B cell (primary cell): ENCODE measurements at regions not wholly inside any gene's neighbourhood (a gene's known extent, or its start where the extent isn't known, plus 50 kb on each side); places are given as distances from the start of the nearest gene placed in this dataset.

Experiments used
- ATAC-seq: fragments of 200-7000 bp; cut with Tn5 transposase; one replicate; pipeline ENCODE4 v1.10.0; 2021; ENCODE audit warnings: low read depth, mild to moderate bottlenecking, moderate number of reproducible peaks, moderate library complexity
- CTCF ChIA-PET: fragments of 350-600 bp; sonication (Branson Sonifier 250); formaldehyde crosslinking; loops from one replicate; lab custom pipeline; 2021; ENCODE audit warnings: antibody characterized with exemption, inconsistent platforms; lab: Charles Lee
- POLR2A ChIA-PET: fragments of 350-600 bp; sonication (Branson Sonifier 250); formaldehyde crosslinking; loops from one replicate; lab custom pipeline; 2021; ENCODE audit warnings: antibody characterized with exemption; lab: Charles Lee
- DNase-seq: peaks from one replicate; pipeline ENCODE4 v3.0.0; 2013
- H2AFZ ChIP-seq: 2 replicates; pipeline ENCODE4 v1.6.1; 2012; ENCODE audit warnings: mild to moderate bottlenecking, low read depth, low read length; ENCODE audit not compliant: insufficient read depth, poor library complexity, severe bottlenecking
- H3K27ac ChIP-seq, 2 donors: 1 replicate in 1 of 2; 2 replicates in 1 of 2; pipeline ENCODE4 v1.5.1; 2012 to 2013; ENCODE audit warnings: low read length in 2 of 2, mild to moderate bottlenecking in 2 of 2, moderate library complexity in 1 of 2
- H3K27me3 ChIP-seq, 4 experiments: fragments of 200-600 bp in 1 of 4; sonication (generic) in 1 of 4; replicated peaks in 1 of 4; 1 replicate in 2 of 4; 2 replicates in 2 of 4; pipeline versions ENCODE4 v1.6.1 to v1.7.0; 2013 to 2016; ENCODE audit warnings: low read length in 3 of 4, mild to moderate bottlenecking in 2 of 4, mixed read lengths in 1 of 4, moderate library complexity in 1 of 4; ENCODE audit not compliant: insufficient read depth in 4 of 4, control insufficient read depth in 3 of 4; ENCODE audit errors: control extremely low read depth in 1 of 4
- H3K36me3 ChIP-seq, 2 experiments: replicated peaks in 1 of 2; 1 replicate in 1 of 2; 2 replicates in 1 of 2; pipeline versions ENCODE4 v1.6.1 to v1.7.1; 2013; ENCODE audit warnings: low read length in 1 of 2; ENCODE audit not compliant: insufficient read depth in 2 of 2, control insufficient read depth in 1 of 2; ENCODE audit errors: control extremely low read depth in 1 of 2, extremely low read depth in 1 of 2
- H3K4me1 ChIP-seq, 2 donors: fragments of 200-600 bp in 1 of 2; sonication (generic) in 1 of 2; 1 replicate in 1 of 2; 2 replicates in 1 of 2; pipeline versions ENCODE4 v1.5.1 to v1.6.1; 2013 to 2017; ENCODE audit warnings: low read length in 2 of 2; ENCODE audit not compliant: control insufficient read depth in 2 of 2, insufficient read depth in 2 of 2
- H3K4me2 ChIP-seq: replicated peaks from 2 replicates; pipeline ENCODE3; 2012; ENCODE audit warnings: mild to moderate bottlenecking, low read depth, low read length; ENCODE audit not compliant: poor library complexity, severe bottlenecking
- H3K4me3 ChIP-seq, 5 experiments: fragments of 200-600 bp in 1 of 5; sonication (generic) in 1 of 5; 1 replicate in 3 of 5; 2 replicates in 2 of 5; pipeline versions ENCODE4 v1.5.1 to v1.7.0; 2011 to 2016; ENCODE audit warnings: low read length in 4 of 5, mild to moderate bottlenecking in 4 of 5, low read depth in 2 of 5, control low read depth in 1 of 5, moderate library complexity in 1 of 5; ENCODE audit not compliant: insufficient read depth in 1 of 5; ENCODE audit errors: control extremely low read depth in 1 of 5, extremely low read depth in 1 of 5
- H3K79me2 ChIP-seq: fragments of 200-600 bp; sonication (generic); one replicate; pipeline ENCODE4 v1.6.0; 2016; ENCODE audit warnings: low read length; ENCODE audit not compliant: control insufficient read depth, insufficient read depth
- H3K9ac ChIP-seq: fragments of 200-600 bp; sonication (generic); 2 replicates; pipeline ENCODE4 v1.6.1; 2017; ENCODE audit warnings: mild to moderate bottlenecking, low read length, moderate library complexity
- H3K9me3 ChIP-seq, 3 donors: one replicate each; pipeline versions ENCODE4 v1.6.1 to v1.7.1; 2013; ENCODE audit warnings: low read length in 2 of 3; ENCODE audit not compliant: control insufficient read depth in 2 of 3, insufficient read depth in 1 of 3; ENCODE audit errors: control extremely low read depth in 1 of 3
- H4K20me1 ChIP-seq: 2 replicates; pipeline ENCODE4 v1.6.0; 2012; ENCODE audit warnings: mild to moderate bottlenecking, low read length; ENCODE audit not compliant: insufficient read depth, control insufficient read depth, poor library complexity, severe bottlenecking
- H3K27ac Mint-ChIP-seq: one replicate; pipeline ENCODE4 v1.8.0; 2021; ENCODE audit warnings: mixed read lengths
- H3K27me3 Mint-ChIP-seq: one replicate; pipeline ENCODE4 v1.8.0; 2021; ENCODE audit warnings: mixed read lengths
- H3K4me1 Mint-ChIP-seq: one replicate; pipeline ENCODE4 v1.8.0; 2021; ENCODE audit warnings: mixed read lengths
- H3K4me3 Mint-ChIP-seq: one replicate; pipeline ENCODE4 v1.8.0; 2021; ENCODE audit warnings: mixed read lengths
- H3K9me3 Mint-ChIP-seq: one replicate; pipeline ENCODE4 v1.8.0; 2022; ENCODE audit warnings: mixed read lengths; ENCODE audit not compliant: insufficient read depth
- EZH2 ChIP-seq: IDR thresholded peaks from 2 replicates; pipeline ENCODE4 v1.6.1; 2012; ENCODE audit warnings: borderline replicate concordance, low read depth, mild to moderate bottlenecking, moderate library complexity, low read length; ENCODE audit not compliant: insufficient read depth, poor library complexity, severe bottlenecking
- WGBS: methylation state at CpG from one replicate; pipeline ENCODE4 v1.1.5; 2013; ENCODE audit warnings: missing lambda C conversion rate; ENCODE audit not compliant: insufficient coverage; 5-methylcytosine and 5-hydroxymethylcytosine counted together
- intact Hi-C: fragments of 100-400 bp; cut with micrococcal nuclease; formaldehyde crosslinking; loops from one replicate; pipeline ENCODE4 v1.10.0; 2022
- TF ChIP-seq, protein P1 (sequence below): fragments of 200-600 bp; IDR thresholded peaks from one replicate; pipeline ENCODE4 v1.8.0; 2022; ENCODE audit warnings: antibody characterized with exemption, mild to moderate bottlenecking

GRCh38 chr11:70879601-70880285, 372.6 kb downstream of the SHANK2 start:
- H3K36me3 ChIP-seq, result no peaks in the 10 kb centered on the region

DNA sequence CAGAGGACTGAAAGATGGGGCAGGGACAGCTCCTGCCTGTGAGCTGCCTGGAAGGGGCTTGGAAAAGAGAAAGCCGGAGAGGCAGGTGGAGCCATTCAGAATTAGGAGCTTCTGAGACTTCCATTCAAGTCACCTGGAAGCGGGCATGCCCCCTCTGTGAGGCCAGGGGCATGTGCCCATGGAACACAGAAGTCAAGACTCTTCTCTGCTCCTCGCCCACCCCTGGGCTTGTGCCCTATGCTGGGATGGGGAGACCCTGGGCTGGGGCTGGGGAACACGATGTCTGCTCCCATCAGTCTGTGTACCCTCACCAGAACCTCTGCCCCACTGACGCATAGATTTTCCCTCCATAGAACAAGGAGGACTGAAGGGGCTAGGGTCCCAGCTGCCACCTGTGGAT, 372.0 kb downstream of the SHANK2 start:
- ATAC-seq, result no peak
- H3K27me3 ChIP-seq, result no peaks in the 10 kb centered on the region
- H3K27me3 Mint-ChIP-seq, result peaks cover 7% of the 10 kb centered on the region
- no peaks in the 10 kb centered on the region for H4K20me1 ChIP-seq
- no peaks in the 10 kb centered on the region for H3K4me1 ChIP-seq
- ChIA-PET CTCF (no interaction called here), POLR2A (no interaction called here)
- H3K27ac Mint-ChIP-seq, result no peak overlapping the region
- no peaks in the 10 kb centered on the region for H3K36me3 ChIP-seq
- H3K4me3 ChIP-seq, result no peak overlapping the region
- peaks cover 0 to 6% (median 0%) of the 10 kb centered on the region in 3 donors for H3K9me3 ChIP-seq
- no peak for TF ChIP-seq EZH2
- TF ChIP-seq, protein P1, sequence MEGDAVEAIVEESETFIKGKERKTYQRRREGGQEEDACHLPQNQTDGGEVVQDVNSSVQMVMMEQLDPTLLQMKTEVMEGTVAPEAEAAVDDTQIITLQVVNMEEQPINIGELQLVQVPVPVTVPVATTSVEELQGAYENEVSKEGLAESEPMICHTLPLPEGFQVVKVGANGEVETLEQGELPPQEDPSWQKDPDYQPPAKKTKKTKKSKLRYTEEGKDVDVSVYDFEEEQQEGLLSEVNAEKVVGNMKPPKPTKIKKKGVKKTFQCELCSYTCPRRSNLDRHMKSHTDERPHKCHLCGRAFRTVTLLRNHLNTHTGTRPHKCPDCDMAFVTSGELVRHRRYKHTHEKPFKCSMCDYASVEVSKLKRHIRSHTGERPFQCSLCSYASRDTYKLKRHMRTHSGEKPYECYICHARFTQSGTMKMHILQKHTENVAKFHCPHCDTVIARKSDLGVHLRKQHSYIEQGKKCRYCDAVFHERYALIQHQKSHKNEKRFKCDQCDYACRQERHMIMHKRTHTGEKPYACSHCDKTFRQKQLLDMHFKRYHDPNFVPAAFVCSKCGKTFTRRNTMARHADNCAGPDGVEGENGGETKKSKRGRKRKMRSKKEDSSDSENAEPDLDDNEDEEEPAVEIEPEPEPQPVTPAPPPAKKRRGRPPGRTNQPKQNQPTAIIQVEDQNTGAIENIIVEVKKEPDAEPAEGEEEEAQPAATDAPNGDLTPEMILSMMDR, result no peak
- H3K27ac ChIP-seq, result no peak overlapping the region
- H3K4me3 Mint-ChIP-seq, result no peak overlapping the region
- intact Hi-C loops, result no loop called here
- 89% methylated on average over 5 of the region's 5 CpGs for WGBS
- no peak overlapping the region for H2AFZ ChIP-seq
- no peak for DNase-seq
- no peaks in the 10 kb centered on the region for H3K4me1 Mint-ChIP-seq
- H3K79me2 ChIP-seq, result no peaks in the 10 kb centered on the region
- no peak overlapping the region for H3K4me2 ChIP-seq
- no peak overlapping the region for H3K9ac ChIP-seq
- no peaks in the 10 kb centered on the region for H3K9me3 Mint-ChIP-seq

More at GRCh38 chr11:70879601-70880285, 372.6 kb downstream of the SHANK2 start:
- H3K4me1 Mint-ChIP-seq, result no peaks in the 10 kb centered on the region
- no peak overlapping the region for H3K4me3 Mint-ChIP-seq
- Histone ChIP-seq H3K9me3 (peaks cover 0 to 6% (median 0%) of the 10 kb centered on the region in 3 donors), H3K27me3 (no peaks in the 10 kb centered on the region), H4K20me1 (no peaks in the 10 kb centered on the region), H3K4me1 (no peaks in the 10 kb centered on the region), H3K4me3 (no peak overlapping the region), H3K79me2 (no peaks in the 10 kb centered on the region), H3K9ac (no peak overlapping the region), H2AFZ (no peak overlapping the region), H3K4me2 (no peak overlapping the region), H3K27ac (no peak overlapping the region)
- no peak for DNase-seq
- CTCF ChIA-PET, result no interaction called here
- H3K27me3 Mint-ChIP-seq, result peaks cover 7% of the 10 kb centered on the region
- POLR2A ChIA-PET, result no interaction called here
- intact Hi-C loops, result no loop called here
- H3K27ac Mint-ChIP-seq, result no peak overlapping the region
- WGBS, result 90% methylated on average over 11 of the region's 11 CpGs
- ATAC-seq, result no peak
- TF ChIP-seq EZH2, result no peak
- TF ChIP-seq, protein P1, result no peak
- H3K9me3 Mint-ChIP-seq, result no peaks in the 10 kb centered on the region
